CD14-positive monocyte (primary cell): ENCODE measurements at regions not wholly inside any gene's neighbourhood (a gene's known extent, or its start where the extent isn't known, plus 50 kb on each side); places are given as distances from the start of the nearest gene placed in this dataset.

Experiments used
- DNase-seq, 3 donors: peaks; one replicate each; pipeline ENCODE4 v3.0.0-alpha.2; 2011 to 2022
- H2AFZ ChIP-seq: 2 replicates; pipeline ENCODE4 v1.6.0; 2012; ENCODE audit warnings: mild to moderate bottlenecking, low read depth, low read length, inconsistent platforms; ENCODE audit not compliant: insufficient read depth, poor library complexity, severe bottlenecking
- H3K27ac ChIP-seq, 2 donors: 1 replicate in 1 of 2; 2 replicates in 1 of 2; pipeline ENCODE4 v1.5.1; 2012 to 2013; ENCODE audit warnings: low read length in 2 of 2, control low read depth in 1 of 2, inconsistent platforms in 1 of 2, low read depth in 1 of 2, mild to moderate bottlenecking in 1 of 2
- H3K27me3 ChIP-seq, 2 donors: one replicate each; pipeline versions ENCODE4 v1.6.0 to v1.6.1; 2011 to 2013; ENCODE audit warnings: low read length in 2 of 2; ENCODE audit not compliant: control insufficient read depth in 2 of 2, insufficient read depth in 2 of 2
- H3K36me3 ChIP-seq, 2 donors: replicated peaks in 1 of 2; 1 replicate in 1 of 2; 2 replicates in 1 of 2; pipeline versions ENCODE4 v1.5.1 to v1.6.1; 2012 to 2013; ENCODE audit warnings: low read length in 2 of 2, control low read depth in 1 of 2, inconsistent platforms in 1 of 2, mild to moderate bottlenecking in 1 of 2; ENCODE audit not compliant: insufficient read depth in 2 of 2, control insufficient read depth in 1 of 2
- H3K4me1 ChIP-seq, 2 donors: 1 replicate in 1 of 2; 2 replicates in 1 of 2; pipeline versions ENCODE4 v1.5.1 to v1.6.1; 2012 to 2013; ENCODE audit warnings: low read length in 2 of 2, control low read depth in 1 of 2, inconsistent platforms in 1 of 2, mild to moderate bottlenecking in 1 of 2, moderate library complexity in 1 of 2; ENCODE audit not compliant: insufficient read depth in 2 of 2, control insufficient read depth in 1 of 2
- H3K4me2 ChIP-seq: replicated peaks from 2 replicates; pipeline ENCODE3; 2012; ENCODE audit warnings: low read length, moderate library complexity, mild to moderate bottlenecking; ENCODE audit not compliant: poor library complexity, severe bottlenecking; ENCODE audit errors: extremely low read depth
- H3K4me3 ChIP-seq, 3 experiments: fragments of 200-600 bp in 1 of 3; sonication (generic) in 1 of 3; replicated peaks in 1 of 3; 1 replicate in 2 of 3; 2 replicates in 1 of 3; pipeline ENCODE4 v1.5.1; 2011 to 2013; ENCODE audit warnings: low read length in 3 of 3, mild to moderate bottlenecking in 3 of 3, control low read depth in 2 of 3, low read depth in 2 of 3, inconsistent platforms in 1 of 3, moderate library complexity in 1 of 3
- H3K79me2 ChIP-seq: 2 replicates; pipeline ENCODE4 v1.6.0; 2012; ENCODE audit warnings: mild to moderate bottlenecking, control low read depth, inconsistent platforms, low read length, moderate library complexity; ENCODE audit not compliant: insufficient read depth
- H3K9ac ChIP-seq: 2 replicates; pipeline ENCODE4 v1.6.0; 2017; ENCODE audit warnings: low read length, mild to moderate bottlenecking; ENCODE audit not compliant: insufficient read depth, poor library complexity, severe bottlenecking
- H3K9me3 ChIP-seq, 2 donors: replicated peaks in 1 of 2; 1 replicate in 1 of 2; 2 replicates in 1 of 2; pipeline versions ENCODE4 v1.5.1 to v1.6.1; 2012 to 2013; ENCODE audit warnings: low read length in 2 of 2, control low read depth in 1 of 2; ENCODE audit not compliant: control insufficient read depth in 1 of 2, insufficient read depth in 1 of 2
- H4K20me1 ChIP-seq: 2 replicates; pipeline ENCODE4 v1.6.0; 2012; ENCODE audit warnings: mild to moderate bottlenecking, low read length, control low read depth, moderate library complexity; ENCODE audit not compliant: insufficient read depth
- H3K27ac Mint-ChIP-seq, 7 donors: one replicate each; pipeline ENCODE4 v1.8.0; 2020; ENCODE audit warnings: mild to moderate bottlenecking in 7 of 7, mixed read lengths in 7 of 7, moderate library complexity in 6 of 7, inconsistent platforms in 2 of 7
- H3K27me3 Mint-ChIP-seq, 3 donors: one replicate each; pipeline ENCODE4 v1.8.0; 2021 to 2022; ENCODE audit warnings: low read depth in 3 of 3, mild to moderate bottlenecking in 3 of 3, mixed read lengths in 3 of 3, moderate library complexity in 3 of 3, inconsistent platforms in 1 of 3
- H3K36me3 Mint-ChIP-seq, 2 donors: one replicate each; pipeline ENCODE4 v1.8.0; 2020; ENCODE audit warnings: mixed read lengths in 2 of 2, inconsistent platforms in 1 of 2, mild to moderate bottlenecking in 1 of 2
- H3K4me1 Mint-ChIP-seq: one replicate; pipeline ENCODE4 v1.8.0; 2020; ENCODE audit warnings: mild to moderate bottlenecking, mixed read lengths
- H3K4me3 Mint-ChIP-seq, 2 donors: one replicate each; pipeline ENCODE4 v1.8.0; 2020; ENCODE audit warnings: mild to moderate bottlenecking in 2 of 2, mixed read lengths in 2 of 2, moderate library complexity in 1 of 2
- H3K9me3 Mint-ChIP-seq, 7 donors: one replicate each; pipeline ENCODE4 v1.8.0; 2020 to 2022; ENCODE audit warnings: mixed read lengths in 7 of 7, mild to moderate bottlenecking in 6 of 7, moderate library complexity in 6 of 7, inconsistent platforms in 2 of 7
- CTCF ChIP-seq: fragments of 200-600 bp; IDR thresholded peaks from one replicate; pipeline ENCODE4 v1.8.0; 2022; ENCODE audit warnings: antibody characterized with exemption, mild to moderate bottlenecking
- WGBS: methylation state at CpG from one replicate; pipeline ENCODE4 v1.1.5; 2013; ENCODE audit warnings: missing lambda C conversion rate; ENCODE audit not compliant: insufficient coverage; 5-methylcytosine and 5-hydroxymethylcytosine counted together
- intact Hi-C, 2 donors: fragments of 100-400 bp; cut with micrococcal nuclease; formaldehyde crosslinking; loops; one replicate each; pipeline versions ENCODE4 v1.15.0 to v1.15.1; 2023

DNA sequence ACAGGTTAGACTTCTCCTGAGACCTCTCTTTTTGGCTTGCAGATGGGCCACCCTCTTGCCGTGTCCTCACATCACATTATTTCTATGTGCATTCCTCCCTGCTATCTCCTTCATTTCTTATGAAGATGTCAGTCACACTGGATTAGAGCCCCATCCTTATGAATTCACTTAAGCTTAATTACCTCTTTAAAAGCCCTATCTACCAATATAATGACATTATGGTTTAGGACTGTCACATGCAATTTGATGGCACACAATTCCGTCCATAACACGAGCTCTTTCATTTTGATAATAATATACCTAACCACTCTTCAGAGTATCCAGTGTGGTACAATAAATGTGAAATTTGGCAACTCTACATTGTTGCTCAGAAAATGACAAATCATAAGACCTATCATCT, 1037.3 kb downstream of the DIAPH3 start:
- no peaks in the 10 kb centered on the region for H3K4me1 Mint-ChIP-seq
- DNase-seq, result no peak
- Histone ChIP-seq H2AFZ (no peak overlapping the region), H3K9ac (no peak overlapping the region), H3K36me3 (no peaks in the 10 kb centered on the region), H3K27ac (no peak overlapping the region), H3K4me3 (no peak overlapping the region), H3K27me3 (no peaks in the 10 kb centered on the region), H3K9me3 (no peaks in the 10 kb centered on the region), H3K4me1 (no peaks in the 10 kb centered on the region), H4K20me1 (no peaks in the 10 kb centered on the region), H3K79me2 (no peaks in the 10 kb centered on the region), H3K4me2 (no peak overlapping the region)
- peaks cover 0 to 3% (median 0%) of the 10 kb centered on the region in 7 donors for H3K9me3 Mint-ChIP-seq
- intact Hi-C loops, result no loop called here
- TF ChIP-seq CTCF, result no peak
- H3K27me3 Mint-ChIP-seq, result no peaks in the 10 kb centered on the region
- no peak overlapping the region for H3K27ac Mint-ChIP-seq
- no peaks in the 10 kb centered on the region for H3K36me3 Mint-ChIP-seq
- 83% methylated on average over 1 of the region's 3 CpGs for WGBS
- H3K4me3 Mint-ChIP-seq, result no peak overlapping the region

GRCh38 chr13:59133903-59134302, 1029.8 kb downstream of the DIAPH3 start:
- Mint-ChIP-seq H3K36me3 (no peaks in the 10 kb centered on the region), H3K27ac (no peak overlapping the region), H3K4me1 (no peaks in the 10 kb centered on the region), H3K4me3 (no peak overlapping the region), H3K9me3 (peaks cover 5 to 19% (median 10%) of the 10 kb centered on the region in 7 donors), H3K27me3 (peaks cover 0 to 2% (median 0%) of the 10 kb centered on the region in 3 donors)
- intact Hi-C loops, result no loop called here
- H3K4me3 ChIP-seq, result no peak overlapping the region
- H3K27me3 ChIP-seq, result no peaks in the 10 kb centered on the region
- H3K4me1 ChIP-seq, result no peaks in the 10 kb centered on the region
- no CpG with 5 or more reads among the region's 3 CpGs for WGBS
- no peak overlapping the region for H3K9ac ChIP-seq
- H3K79me2 ChIP-seq, result no peaks in the 10 kb centered on the region
- H3K36me3 ChIP-seq, result no peaks in the 10 kb centered on the region
- H3K27ac ChIP-seq, result no peak overlapping the region
- no peak overlapping the region for H2AFZ ChIP-seq
- DNase-seq, result no peak
- peaks cover 4 to 10% of the 10 kb centered on the region in 2 donors for H3K9me3 ChIP-seq
- TF ChIP-seq CTCF, result no peak
- no peaks in the 10 kb centered on the region for H4K20me1 ChIP-seq
- H3K4me2 ChIP-seq, result no peak overlapping the region
